PFSK-1 (cell line): ENCODE measurements at regions not wholly inside any gene's neighbourhood (a gene's known extent, or its start where the extent isn't known, plus 50 kb on each side); places are given as distances from the start of the nearest gene placed in this dataset.

Source experiments
- POLR2AphosphoS5 ChIP-seq: IDR thresholded peaks from 2 replicates; pipeline ENCODE4 v1.6.1; 2012; ENCODE audit warnings: low read depth, mild to moderate bottlenecking, control low read depth, low read length, moderate library complexity
- REST ChIP-seq, 2 experiments: IDR thresholded peaks; 2 replicates each; pipeline versions ENCODE4 v1.6.1 to v1.8.0; 2011 to 2012; ENCODE audit warnings: low read depth in 2 of 2, low read length in 2 of 2, control low read depth in 1 of 2, inconsistent platforms in 1 of 2, mild to moderate bottlenecking in 1 of 2, moderate library complexity in 1 of 2; ENCODE audit not compliant: insufficient read depth in 1 of 2
- SIN3A ChIP-seq: IDR thresholded peaks from 2 replicates; pipeline ENCODE4 v1.6.1; 2012; ENCODE audit warnings: mild to moderate bottlenecking, low read length, moderate library complexity, borderline replicate concordance; ENCODE audit not compliant: insufficient read depth
- TAF1 ChIP-seq: IDR thresholded peaks from 2 replicates; pipeline ENCODE4 v1.6.1; 2012; ENCODE audit warnings: low read length, control low read depth, borderline replicate concordance; ENCODE audit not compliant: insufficient read depth

GRCh38 chr22:47966316-47966715 is 1203.9 kb downstream of the TBC1D22A start:
- no peak for TF ChIP-seq REST (IDR thresholded peaks at IDR 0.05; ENCODE audit: insufficient read depth in 1 of 2, low read depth in 2 of 2, low read length in 2 of 2)
- no peak for TF ChIP-seq TAF1
- no peak for TF ChIP-seq POLR2AphosphoS5
- TF ChIP-seq SIN3A = no peak
